Body of pancreas (tissue), 4 donors: ENCODE measurements at regions not wholly inside any gene's neighbourhood (a gene's known extent, or its start where the extent isn't known, plus 50 kb on each side); places are given as distances from the start of the nearest gene placed in this dataset.
A peak's percentile ranks its signal among the peaks of the same experiment; 100 is the strongest.
"Not testable (repeated sequence)": the region's sequence is repeated elsewhere in the genome, so short reads cannot be mapped to it uniquely, and the experiment has no call there.

Source experiments
- ATAC-seq: fragments of 150-250 bp; one replicate; pipeline ENCODE4 v1.9.1; 2016
- DNase-seq, 4 donors: peaks; one replicate each; pipeline ENCODE4 v3.0.0-alpha.2; 2019
- H3K27ac ChIP-seq, 4 donors: fragments of 200-600 bp; sonication (generic); 1 replicate in 3 of 4; 2 replicates in 1 of 4; pipeline versions ENCODE4 v1.5.1 to v1.6.1; 2016 to 2019; ENCODE audit warnings: mild to moderate bottlenecking in 1 of 4, mixed read lengths in 1 of 4, moderate library complexity in 1 of 4
- H3K27me3 ChIP-seq, 2 donors: fragments of 200-600 bp; sonication (generic); one replicate each; pipeline ENCODE4 v1.6.0; 2016; ENCODE audit warnings: mild to moderate bottlenecking in 1 of 2
- H3K36me3 ChIP-seq, 2 donors: fragments of 200-600 bp; sonication (generic); replicated peaks in 1 of 2; 2 replicates each; pipeline ENCODE4 v1.5.1; 2016; ENCODE audit warnings: low read depth in 2 of 2; ENCODE audit not compliant: insufficient read depth in 1 of 2
- H3K4me1 ChIP-seq: fragments of 200-600 bp; sonication (generic); one replicate; pipeline ENCODE4 v1.6.0; 2016
- H3K4me3 ChIP-seq, 2 donors: fragments of 200-600 bp; sonication (generic); 1 replicate in 1 of 2; 2 replicates in 1 of 2; pipeline ENCODE4 v1.5.1; 2016 to 2019
- H3K9me3 ChIP-seq, 3 donors: fragments of 200-600 bp; sonication (generic); 1 replicate in 2 of 3; 2 replicates in 1 of 3; pipeline ENCODE4 v1.5.1; 2016
- POLR2A ChIP-seq, 3 donors: fragments of 450-650 bp; IDR thresholded peaks; one replicate each; pipeline ENCODE4 v1.6.1; 2016; ENCODE audit warnings: antibody characterized with exemption in 3 of 3, mild to moderate bottlenecking in 2 of 3
- WGBS, 2 donors: methylation state at CpG; one replicate each; pipeline ENCODE4 v1.1.5; 2017; 5-methylcytosine and 5-hydroxymethylcytosine counted together
- intact Hi-C: fragments of 100-400 bp; cut with DNase I; formaldehyde crosslinking; loops from one replicate; pipeline ENCODE4 v1.15.1; 2023
- TF ChIP-seq, protein P1 (sequence below), 7 experiments: fragments of 450-650 bp in 4 of 7; fragments of 200-600 bp in 3 of 7; sonication (generic) in 3 of 7; IDR thresholded peaks; one replicate each; pipeline ENCODE4 v1.5.1; 2016 to 2019; ENCODE audit warnings: antibody characterized with exemption in 7 of 7

DNA sequence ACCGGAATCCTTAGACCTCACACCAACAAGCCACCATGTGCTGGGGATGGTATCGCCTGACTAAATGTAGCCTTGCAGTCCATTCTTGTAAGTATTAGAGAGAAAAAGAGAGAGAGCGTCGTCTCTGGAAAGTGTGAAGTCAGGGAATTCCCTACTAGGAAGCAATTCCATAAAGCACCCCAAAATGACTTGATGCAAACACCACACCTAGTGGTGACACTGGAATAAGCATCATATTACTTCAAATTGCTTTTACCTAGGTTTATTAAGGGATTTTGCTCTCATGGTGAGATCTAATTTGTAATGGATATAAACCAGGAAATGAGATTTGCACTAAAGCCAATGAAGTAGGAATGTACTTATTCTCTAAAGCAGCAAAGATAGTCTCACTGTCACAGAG lies 111.4 kb upstream of the METTL9 start:
- H3K27me3 ChIP-seq, H3K9me3 ChIP-seq, DNase-seq, ATAC-seq, H3K4me3 ChIP-seq, H3K4me1 ChIP-seq, H3K27ac ChIP-seq, H3K36me3 ChIP-seq, intact Hi-C loops: not testable (repeated sequence)
- WGBS, 2 donors = 81 to 88% methylated on average over 4 of the region's 4 CpGs

DNA sequence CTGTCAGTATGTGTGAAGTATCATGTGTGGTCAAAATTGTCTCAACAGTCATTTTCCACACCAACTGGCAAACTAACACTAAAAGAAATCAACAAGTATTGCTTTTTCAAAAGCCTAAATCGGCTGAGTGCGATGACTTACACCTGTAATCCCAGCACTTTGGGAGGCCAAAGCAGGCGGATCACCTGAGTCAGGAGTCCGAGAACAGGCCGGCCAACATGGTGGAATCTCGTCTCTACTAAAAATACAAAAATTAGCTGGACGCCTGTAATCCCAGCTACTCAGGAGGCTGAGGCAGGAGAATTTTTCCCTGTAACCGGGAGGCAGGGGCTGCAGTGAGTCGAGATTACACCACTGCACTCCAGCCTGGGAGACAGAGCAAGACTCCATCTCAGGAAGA lies 100.3 kb upstream of the METTL9 start:
- H3K27me3 ChIP-seq, H3K4me3 ChIP-seq, H3K27ac ChIP-seq, H3K36me3 ChIP-seq, intact Hi-C loops, H3K4me1 ChIP-seq, ATAC-seq, H3K9me3 ChIP-seq: not testable (repeated sequence)
- DNase-seq = peak in 1 of 4 donors; percentile 4
- no CpG with 5 or more reads among the region's 9 CpGs for WGBS, 2 donors

DNA sequence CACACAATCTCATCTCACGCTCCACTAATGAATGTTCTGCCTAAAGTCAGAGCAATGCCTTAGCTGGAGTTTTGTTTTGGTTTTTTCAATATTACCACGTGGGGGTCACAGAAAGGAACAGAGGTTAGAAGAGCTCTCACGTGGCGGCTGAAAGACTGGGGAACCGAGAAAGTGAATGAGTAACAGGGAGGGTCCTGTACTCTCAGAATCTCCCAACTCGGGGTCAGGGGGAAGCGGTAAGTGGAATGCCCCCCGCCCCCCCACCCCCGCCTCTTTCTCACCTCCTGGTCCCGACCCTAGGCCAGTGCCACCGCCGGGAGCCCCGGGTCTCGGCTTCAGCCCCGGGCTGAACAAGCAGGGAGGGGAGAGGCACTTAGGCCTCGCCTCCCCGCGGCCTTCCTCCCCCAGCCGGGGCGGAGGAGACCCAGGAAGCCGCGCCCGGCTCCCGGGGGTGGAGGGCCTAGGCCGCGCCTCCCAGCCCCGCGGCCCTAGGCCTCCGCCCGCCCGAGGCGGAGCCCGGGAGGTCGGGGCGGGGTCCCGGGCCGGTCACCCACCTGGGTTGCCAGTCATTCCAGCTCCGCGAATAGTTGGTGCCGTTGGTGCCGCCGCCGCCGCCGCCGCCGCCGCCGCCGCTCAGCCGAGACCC lies 98.0 kb upstream of the METTL9 start:
- H3K4me1 ChIP-seq, H3K9me3 ChIP-seq, intact Hi-C loops, H3K36me3 ChIP-seq, H3K27me3 ChIP-seq: not testable (repeated sequence)
- Histone ChIP-seq H3K27ac (peak overlapping the region; percentile 95 to 100 (median 99)), H3K4me3 (peak overlapping the region; percentile 78 to 90)
- ATAC-seq (peak; percentile 74), DNase-seq (peak; percentile 66 to 75 (median 71))
- WGBS, 2 donors = 0% methylated on average over 13 to 22 of the region's 51 CpGs

DNA sequence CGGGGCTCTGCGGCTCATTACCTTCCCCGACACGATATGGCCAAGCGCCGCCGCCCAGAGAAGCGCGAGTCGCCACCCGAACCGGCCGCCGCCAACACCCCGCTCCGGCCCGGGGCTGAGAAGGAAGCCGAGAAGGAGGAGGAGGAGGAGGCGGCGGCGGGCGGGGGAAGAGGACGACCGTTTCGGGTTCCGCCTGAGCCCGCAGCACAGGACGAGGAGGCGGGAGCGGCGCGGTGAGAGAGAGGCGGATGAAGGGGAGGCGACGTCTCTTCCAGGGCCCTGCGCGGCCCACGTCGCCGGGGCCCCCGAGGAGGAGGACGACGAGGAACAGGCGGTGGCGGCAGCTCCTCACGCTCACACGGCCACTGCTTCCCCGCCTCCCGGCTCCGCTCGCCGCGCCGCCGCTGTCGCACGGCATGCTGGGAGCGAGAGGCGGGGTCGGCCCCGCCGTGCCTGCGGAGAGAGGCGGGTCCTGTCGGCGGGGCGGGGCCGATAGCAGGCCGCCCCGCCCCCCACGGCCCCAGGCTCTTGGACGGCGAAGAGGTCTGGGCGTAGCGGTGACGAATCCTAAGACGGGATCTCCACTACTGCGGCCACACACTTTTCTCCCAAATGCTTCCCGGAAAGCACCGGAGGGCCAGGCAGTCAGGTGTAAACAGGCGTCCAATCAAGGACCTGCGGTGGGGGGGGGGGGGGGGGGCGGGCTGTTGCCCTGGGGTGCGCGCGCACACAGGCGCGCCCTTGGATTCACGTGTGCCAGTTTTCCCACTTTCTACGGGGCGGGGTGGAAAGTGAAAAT lies 97.3 kb upstream of the METTL9 start:
- Histone ChIP-seq H3K4me1 (peaks cover 17% of the 10 kb centered on the region), H3K4me3 (peak overlapping the region; percentile 78 to 90), H3K36me3 (no peaks in the 10 kb centered on the region), H3K27me3 (no peaks in the 10 kb centered on the region), H3K27ac (peak overlapping the region; percentile 95 to 100 (median 99)), H3K9me3 (no peaks in the 10 kb centered on the region)
- intact Hi-C loops = no loop called here
- TF ChIP-seq, protein P1, sequence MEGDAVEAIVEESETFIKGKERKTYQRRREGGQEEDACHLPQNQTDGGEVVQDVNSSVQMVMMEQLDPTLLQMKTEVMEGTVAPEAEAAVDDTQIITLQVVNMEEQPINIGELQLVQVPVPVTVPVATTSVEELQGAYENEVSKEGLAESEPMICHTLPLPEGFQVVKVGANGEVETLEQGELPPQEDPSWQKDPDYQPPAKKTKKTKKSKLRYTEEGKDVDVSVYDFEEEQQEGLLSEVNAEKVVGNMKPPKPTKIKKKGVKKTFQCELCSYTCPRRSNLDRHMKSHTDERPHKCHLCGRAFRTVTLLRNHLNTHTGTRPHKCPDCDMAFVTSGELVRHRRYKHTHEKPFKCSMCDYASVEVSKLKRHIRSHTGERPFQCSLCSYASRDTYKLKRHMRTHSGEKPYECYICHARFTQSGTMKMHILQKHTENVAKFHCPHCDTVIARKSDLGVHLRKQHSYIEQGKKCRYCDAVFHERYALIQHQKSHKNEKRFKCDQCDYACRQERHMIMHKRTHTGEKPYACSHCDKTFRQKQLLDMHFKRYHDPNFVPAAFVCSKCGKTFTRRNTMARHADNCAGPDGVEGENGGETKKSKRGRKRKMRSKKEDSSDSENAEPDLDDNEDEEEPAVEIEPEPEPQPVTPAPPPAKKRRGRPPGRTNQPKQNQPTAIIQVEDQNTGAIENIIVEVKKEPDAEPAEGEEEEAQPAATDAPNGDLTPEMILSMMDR (IDR thresholded peaks at IDR 0.05) = no peak
- TF ChIP-seq POLR2A (IDR thresholded peaks at IDR 0.05) = peak; percentile 88 to 90 (median 88)
- 0 to 1% methylated on average over 35 to 90 of the region's 91 CpGs for whole genome bisulfite sequencing, 2 donors
- ATAC-seq (peak; percentile 91), DNase-seq (peak; percentile 91 to 96 (median 94))

DNA sequence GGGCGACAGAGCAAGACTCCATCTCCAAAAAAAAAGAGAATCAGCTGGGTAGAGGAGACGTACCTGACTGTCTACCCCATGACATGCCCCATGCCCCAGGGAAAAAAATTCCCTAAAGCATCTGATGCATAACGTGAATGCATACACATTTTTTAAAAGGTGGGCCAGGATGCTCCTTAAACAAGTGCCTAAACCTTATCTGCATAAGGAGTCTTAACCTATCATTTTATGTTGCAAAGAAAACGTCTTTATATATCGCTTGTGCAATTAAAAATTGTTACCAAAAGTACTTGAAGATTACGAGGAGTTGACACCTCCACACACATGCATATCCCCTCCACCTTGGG lies 95.8 kb upstream of the METTL9 start:
- H3K9me3 ChIP-seq, DNase-seq, H3K4me3 ChIP-seq, H3K36me3 ChIP-seq, H3K27me3 ChIP-seq, ATAC-seq, H3K27ac ChIP-seq, intact Hi-C loops: not testable (repeated sequence)
- H3K4me1 ChIP-seq = peaks cover 19% of the 10 kb centered on the region
- WGBS, 2 donors = 81 to 88% methylated on average over 6 of the region's 6 CpGs

DNA sequence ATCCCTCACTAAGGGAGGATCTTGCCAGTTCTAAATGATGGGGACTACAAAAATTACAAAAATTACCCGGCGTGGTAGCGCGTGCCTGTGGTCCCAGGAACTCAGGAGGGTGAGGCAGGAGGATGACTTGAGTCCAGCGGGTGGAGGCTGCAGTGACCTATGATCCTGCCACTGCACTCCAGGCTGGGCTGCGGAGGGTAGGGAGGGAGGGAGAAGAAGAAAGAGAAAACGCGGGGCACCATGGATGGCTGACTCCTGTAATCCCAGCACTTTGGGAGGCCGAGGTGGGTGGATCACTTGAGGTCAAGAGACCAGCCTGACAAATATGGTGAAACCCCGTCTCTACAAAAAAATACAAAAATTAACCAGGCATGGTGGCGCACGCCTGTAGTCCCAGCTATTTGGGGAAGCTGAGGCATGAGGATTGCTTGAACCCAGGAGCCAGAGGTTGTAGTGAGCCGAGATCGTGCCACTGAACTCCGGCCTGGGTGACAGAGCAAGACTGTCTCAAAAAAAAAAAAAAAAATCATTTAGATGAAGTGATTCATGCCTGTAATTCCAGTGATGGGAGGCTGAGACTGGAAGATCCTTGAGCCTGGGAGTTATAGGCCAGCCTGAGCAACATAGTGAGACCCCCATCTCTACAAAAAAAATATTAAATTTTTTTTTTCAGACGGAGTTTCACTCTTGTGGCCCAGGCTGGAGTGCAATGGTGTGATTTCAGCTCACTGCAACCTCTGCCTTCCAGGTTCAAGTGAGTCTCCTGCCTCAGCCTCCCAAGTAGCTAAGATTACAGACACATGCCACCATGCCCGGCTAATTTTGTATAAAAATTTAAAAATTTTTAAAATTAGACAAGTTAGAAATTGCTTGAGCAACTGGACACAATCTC lies 95.2 kb upstream of the METTL9 start:
- H3K27me3 ChIP-seq, intact Hi-C loops, H3K36me3 ChIP-seq, H3K4me3 ChIP-seq, H3K9me3 ChIP-seq, H3K27ac ChIP-seq, ATAC-seq: not testable (repeated sequence)
- H3K4me1 ChIP-seq = peaks cover 21% of the 10 kb centered on the region
- 94 to 96% methylated on average over 17 of the region's 17 CpGs for WGBS, 2 donors
- DNase-seq = peak in 3 of 4 donors; percentile 0 to 15 (median 7)

DNA sequence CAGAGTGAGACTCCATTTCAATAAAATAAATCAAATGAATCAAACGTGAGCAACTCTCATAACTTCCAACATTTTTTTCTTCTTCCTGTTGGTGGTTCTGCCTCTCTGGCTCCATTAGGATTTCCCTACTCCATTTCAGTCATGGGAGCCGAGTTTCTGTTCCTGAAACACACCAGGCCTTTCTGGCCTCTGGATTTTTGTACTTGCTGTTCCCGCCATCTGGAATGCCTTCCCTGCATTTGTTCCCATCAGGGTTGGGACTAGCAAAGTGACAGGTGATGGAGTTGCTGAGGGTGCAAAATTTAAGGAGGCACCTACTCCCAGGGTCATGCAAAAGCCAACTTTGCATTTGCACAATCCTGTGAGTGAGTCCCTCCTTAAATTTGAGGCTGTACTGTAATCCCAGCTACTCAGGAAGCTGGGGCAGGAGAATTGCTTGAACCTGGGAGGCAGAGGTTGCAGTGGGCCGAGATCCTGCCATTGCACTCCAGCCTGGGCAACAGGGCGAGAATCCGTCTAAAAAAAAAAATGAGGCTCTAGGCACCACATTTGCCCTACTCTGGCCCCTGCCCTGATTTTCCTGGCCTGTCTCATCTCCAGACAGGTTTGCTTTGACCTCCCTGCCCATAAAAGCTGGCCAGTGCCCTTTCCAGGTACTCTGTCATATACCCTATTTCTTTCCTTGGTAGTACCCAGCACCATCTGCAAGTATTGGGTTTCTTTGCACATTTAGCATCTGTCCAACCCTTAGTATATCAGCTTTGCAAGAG lies 93.4 kb upstream of the METTL9 start:
- intact Hi-C loops, H3K36me3 ChIP-seq, H3K4me3 ChIP-seq, ATAC-seq, H3K9me3 ChIP-seq, H3K27me3 ChIP-seq: not testable (repeated sequence)
- Histone ChIP-seq H3K4me1 (peaks cover 39% of the 10 kb centered on the region), H3K27ac (peak overlapping the region in 2 of 4 donors; percentile 39 to 75)
- peak in 2 of 4 donors; percentile 4 to 5 for DNase-seq
- WGBS, 2 donors = 85 to 88% methylated on average over 6 of the region's 6 CpGs
